ENCODE measurements at regions not wholly inside any gene's neighbourhood (a gene's known extent, or its start where the extent isn't known, plus 50 kb on each side); places are given as distances from the start of the nearest gene placed in this dataset.

DNA sequence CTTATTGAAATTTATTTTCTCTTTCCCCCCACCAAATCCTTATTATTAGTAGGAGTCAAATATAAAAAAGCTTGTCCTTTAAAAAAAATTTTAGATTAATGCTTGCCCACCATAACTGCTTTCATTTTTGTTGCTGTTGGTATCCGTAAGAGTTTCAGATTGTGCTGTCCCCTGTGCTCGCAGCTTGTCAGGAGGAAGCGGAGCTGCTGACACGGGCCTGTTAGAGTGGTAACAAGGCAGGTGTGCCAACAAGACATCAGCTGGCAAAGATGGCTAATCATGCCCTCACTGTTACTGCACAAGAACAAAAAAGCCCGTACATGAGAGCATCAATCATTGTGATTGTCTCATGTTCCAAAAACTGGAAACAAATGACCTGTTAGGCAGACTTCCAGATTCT lies 148.4 kb downstream of the ALG10B start:
- TF ChIP-seq ZNF747 (tag by site-specific recombination; IDR thresholded peaks at IDR 0.05) = no peak
- TF ChIP-seq, protein P1, sequence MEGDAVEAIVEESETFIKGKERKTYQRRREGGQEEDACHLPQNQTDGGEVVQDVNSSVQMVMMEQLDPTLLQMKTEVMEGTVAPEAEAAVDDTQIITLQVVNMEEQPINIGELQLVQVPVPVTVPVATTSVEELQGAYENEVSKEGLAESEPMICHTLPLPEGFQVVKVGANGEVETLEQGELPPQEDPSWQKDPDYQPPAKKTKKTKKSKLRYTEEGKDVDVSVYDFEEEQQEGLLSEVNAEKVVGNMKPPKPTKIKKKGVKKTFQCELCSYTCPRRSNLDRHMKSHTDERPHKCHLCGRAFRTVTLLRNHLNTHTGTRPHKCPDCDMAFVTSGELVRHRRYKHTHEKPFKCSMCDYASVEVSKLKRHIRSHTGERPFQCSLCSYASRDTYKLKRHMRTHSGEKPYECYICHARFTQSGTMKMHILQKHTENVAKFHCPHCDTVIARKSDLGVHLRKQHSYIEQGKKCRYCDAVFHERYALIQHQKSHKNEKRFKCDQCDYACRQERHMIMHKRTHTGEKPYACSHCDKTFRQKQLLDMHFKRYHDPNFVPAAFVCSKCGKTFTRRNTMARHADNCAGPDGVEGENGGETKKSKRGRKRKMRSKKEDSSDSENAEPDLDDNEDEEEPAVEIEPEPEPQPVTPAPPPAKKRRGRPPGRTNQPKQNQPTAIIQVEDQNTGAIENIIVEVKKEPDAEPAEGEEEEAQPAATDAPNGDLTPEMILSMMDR (tag by site-specific recombination; IDR thresholded peaks at IDR 0.05) = no peak
- TF ChIP-seq ZNF335 (tag by site-specific recombination; conservative IDR thresholded peaks at IDR 0.05) = no peak
- no peak for TF ChIP-seq RBAK (tag by site-specific recombination; IDR thresholded peaks at IDR 0.05)
- no peak for TF ChIP-seq ZXDB (tag by site-specific recombination; IDR thresholded peaks at IDR 0.05)
- no peak for TF ChIP-seq SP7 (tag by site-specific recombination; IDR thresholded peaks at IDR 0.05)
- TF ChIP-seq ZNF530 (tag by site-specific recombination; IDR thresholded peaks at IDR 0.05; ENCODE audit: low read depth) = no peak
- no peak for TF ChIP-seq ZNF138 (tag by site-specific recombination; IDR thresholded peaks at IDR 0.05; ENCODE audit: borderline replicate concordance)
